ENCODE measurements at regions not wholly inside any gene's neighbourhood (a gene's known extent, or its start where the extent isn't known, plus 50 kb on each side); places are given as distances from the start of the nearest gene placed in this dataset.

DNA sequence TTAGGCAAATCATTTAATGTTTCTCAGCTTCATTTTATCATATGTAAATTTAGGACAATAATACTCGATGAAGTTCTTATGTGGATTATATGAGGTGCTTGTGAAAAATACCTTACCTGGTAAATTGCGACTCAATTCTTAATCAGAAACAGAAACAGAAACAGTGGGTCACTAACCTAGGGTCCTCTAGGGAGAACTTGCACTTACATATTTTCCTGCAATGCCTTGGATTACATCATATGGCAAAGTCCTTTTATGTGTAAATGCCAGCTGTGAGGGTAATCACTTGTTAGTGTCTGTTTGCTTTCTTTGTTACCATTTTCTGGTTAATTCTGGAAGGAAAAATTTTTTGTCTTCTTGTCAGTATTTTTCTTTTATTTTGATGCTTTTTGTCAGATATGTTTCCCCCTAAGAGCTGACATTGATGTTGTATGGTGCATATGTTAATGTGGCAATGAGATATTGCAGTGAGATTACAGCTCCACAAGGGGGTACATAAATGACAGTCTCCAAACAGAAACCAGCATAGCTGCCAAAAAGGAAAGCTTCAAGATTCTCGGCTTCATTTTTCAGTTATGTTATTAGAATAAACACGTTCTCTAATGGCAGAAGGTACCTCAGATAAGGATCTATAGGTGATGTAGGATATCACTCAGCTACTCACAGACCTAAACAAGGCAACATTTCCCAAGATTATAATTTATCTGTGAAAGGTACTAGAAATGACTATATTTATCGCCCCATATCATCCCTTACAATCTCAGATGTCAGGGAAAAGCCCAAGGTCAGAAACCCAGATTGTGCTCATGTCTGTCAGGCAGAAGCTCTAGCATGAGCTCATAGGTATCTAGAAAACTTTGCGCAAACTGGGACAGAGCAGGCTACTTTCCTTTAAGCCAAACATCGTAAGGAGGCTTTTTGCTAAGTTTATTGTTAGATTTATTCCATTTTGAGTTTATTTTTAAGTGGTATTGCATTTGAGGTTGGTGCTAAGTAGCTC is 119.9 kb downstream of the FASLG start:
- intact Hi-C loops (cut with DNase I) = no loop called here
- Histone ChIP-seq H3K36me3 (no peaks in the 10 kb centered on the region), H3K9me3 (peaks cover 0 to 4% (median 0%) of the 10 kb centered on the region in 3 donors), H3K27ac (peak overlapping the region in 1 of 4 donors; percentile 23), H3K4me1 (peaks cover 0 to 3% (median 0%) of the 10 kb centered on the region in 3 donors), H3K27me3 (no peaks in the 10 kb centered on the region), H3K4me3 (no peak overlapping the region)
- DNase-seq = no peak
- WGBS, 2 donors = 65 to 67% methylated on average over 7 of the region's 7 CpGs
- TF ChIP-seq CTCF (IDR thresholded peaks at IDR 0.05) (no peak), POLR2A (IDR thresholded peaks at IDR 0.05) (no peak)

GRCh38 chr1:172779491-172779890 is 120.6 kb downstream of the FASLG start:
- 60 to 63% methylated on average over 3 of the region's 3 CpGs for WGBS, 2 donors
- H3K36me3 ChIP-seq = no peaks in the 10 kb centered on the region
- H3K4me3 ChIP-seq = no peak overlapping the region
- no peaks in the 10 kb centered on the region for H3K27me3 ChIP-seq
- peaks cover 0 to 4% (median 0%) of the 10 kb centered on the region in 3 donors for H3K9me3 ChIP-seq
- peaks cover 0 to 3% (median 0%) of the 10 kb centered on the region in 3 donors for H3K4me1 ChIP-seq
- intact Hi-C loops (cut with DNase I) = no loop called here
- H3K27ac ChIP-seq = peak overlapping the region in 1 of 4 donors; percentile 23
- no peak for TF ChIP-seq POLR2A (IDR thresholded peaks at IDR 0.05)
- no peak for TF ChIP-seq CTCF (IDR thresholded peaks at IDR 0.05)
- DNase-seq = no peak

DNA sequence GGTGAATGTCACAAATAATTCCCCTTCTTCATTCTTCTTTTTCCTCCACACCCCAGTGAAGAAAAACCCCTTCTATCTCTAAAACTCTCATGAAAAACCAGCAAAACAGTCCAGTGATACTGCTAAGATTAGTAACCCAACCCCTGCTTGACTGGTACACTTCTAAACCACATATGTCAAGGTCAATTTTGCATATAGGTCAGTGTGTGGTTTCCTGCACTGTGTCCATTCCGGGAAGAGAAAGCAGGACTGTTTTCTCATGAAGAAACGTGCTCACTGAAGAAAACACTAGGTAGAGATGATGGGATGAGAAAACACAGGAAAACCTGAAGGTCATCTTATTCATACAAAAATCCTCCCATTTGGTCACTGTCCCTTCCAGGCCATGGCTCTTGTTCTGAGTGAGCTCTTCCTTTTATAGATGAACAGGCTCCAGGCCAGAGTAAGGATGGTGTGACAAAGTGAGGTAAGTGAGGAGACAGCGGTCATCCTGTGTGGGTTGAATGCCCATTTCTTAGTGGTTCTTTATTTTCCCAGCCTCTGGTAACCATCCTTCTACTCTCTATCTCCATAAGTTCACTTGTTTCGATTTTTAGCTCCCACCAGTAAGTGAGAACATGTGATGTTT is 122.7 kb downstream of the FASLG start:
- TF ChIP-seq CTCF (IDR thresholded peaks at IDR 0.05) (no peak), POLR2A (IDR thresholded peaks at IDR 0.05) (no peak)
- Histone ChIP-seq H3K36me3 (no peaks in the 10 kb centered on the region), H3K27me3 (no peaks in the 10 kb centered on the region), H3K4me1 (no peaks in the 10 kb centered on the region), H3K27ac (no peak overlapping the region), H3K9me3 (peaks cover 0 to 4% (median 0%) of the 10 kb centered on the region in 3 donors), H3K4me3 (no peak overlapping the region)
- 75 to 82% methylated on average over 4 of the region's 4 CpGs for WGBS, 2 donors
- intact Hi-C loops (cut with DNase I) = no loop called here
- no peak for DNase-seq

GRCh38 chr1:172789840-172790239 is 130.9 kb downstream of the FASLG start:
- H3K27me3 ChIP-seq = no peaks in the 10 kb centered on the region
- 86 to 100% methylated on average over 2 of the region's 2 CpGs for WGBS, 2 donors

More at GRCh38 chr1:172789840-172790239, 130.9 kb downstream of the FASLG start:
- TF ChIP-seq POLR2A (IDR thresholded peaks at IDR 0.05) (no peak), CTCF (IDR thresholded peaks at IDR 0.05) (no peak)
- no peak for DNase-seq
- intact Hi-C loops (cut with DNase I) = no loop called here
- Histone ChIP-seq H3K4me3 (no peak overlapping the region), H3K4me1 (no peaks in the 10 kb centered on the region), H3K9me3 (no peaks in the 10 kb centered on the region), H3K27ac (no peak overlapping the region), H3K36me3 (no peaks in the 10 kb centered on the region)
